Vagina (tissue), 2 donors: ENCODE measurements at regions not wholly inside any gene's neighbourhood (a gene's known extent, or its start where the extent isn't known, plus 50 kb on each side); places are given as distances from the start of the nearest gene placed in this dataset.

ENCODE experiments used
- POLR2A ChIP-seq, 2 donors: fragments of 450-650 bp; IDR thresholded peaks; one replicate each; pipeline ENCODE4 v1.6.1; 2017; ENCODE audit warnings: antibody characterized with exemption in 2 of 2, mild to moderate bottlenecking in 2 of 2, moderate library complexity in 2 of 2
- POLR2AphosphoS5 ChIP-seq, 2 donors: sonication (generic); formaldehyde crosslinking; IDR thresholded peaks; one replicate each; pipeline ENCODE4 v1.9.0; 2017; ENCODE audit warnings: antibody characterized with exemption in 2 of 2, mild to moderate bottlenecking in 2 of 2, low read depth in 1 of 2; ENCODE audit not compliant: insufficient read depth in 1 of 2
- TF ChIP-seq, protein P1 (sequence below), 3 experiments: fragments of 450-650 bp in 2 of 3; fragments of 200-600 bp in 1 of 3; sonication (generic) in 1 of 3; IDR thresholded peaks; one replicate each; pipeline ENCODE4 v1.5.1; 2017 to 2019; ENCODE audit warnings: antibody characterized with exemption in 3 of 3, mild to moderate bottlenecking in 2 of 3, moderate library complexity in 2 of 3

DNA sequence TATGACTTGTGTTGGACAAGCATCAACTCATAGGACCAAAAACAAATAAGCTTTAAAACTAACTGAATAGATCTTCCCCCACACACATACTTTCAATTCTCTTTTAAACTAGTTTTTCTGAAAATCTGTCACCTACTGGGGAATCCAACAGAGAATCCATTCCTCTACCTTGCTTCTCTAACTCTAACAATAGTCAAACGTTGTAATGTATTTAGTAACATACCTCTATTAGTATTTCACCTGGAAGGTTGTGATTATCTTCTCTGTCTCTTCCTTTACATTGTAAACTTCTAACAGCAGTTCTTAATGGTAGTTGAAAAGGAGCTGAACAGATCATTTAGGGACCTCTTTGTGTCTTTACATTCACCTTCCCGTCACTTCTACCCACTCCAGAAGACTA lies 337.1 kb upstream of the FAM241A start:
- TF ChIP-seq, protein P1, sequence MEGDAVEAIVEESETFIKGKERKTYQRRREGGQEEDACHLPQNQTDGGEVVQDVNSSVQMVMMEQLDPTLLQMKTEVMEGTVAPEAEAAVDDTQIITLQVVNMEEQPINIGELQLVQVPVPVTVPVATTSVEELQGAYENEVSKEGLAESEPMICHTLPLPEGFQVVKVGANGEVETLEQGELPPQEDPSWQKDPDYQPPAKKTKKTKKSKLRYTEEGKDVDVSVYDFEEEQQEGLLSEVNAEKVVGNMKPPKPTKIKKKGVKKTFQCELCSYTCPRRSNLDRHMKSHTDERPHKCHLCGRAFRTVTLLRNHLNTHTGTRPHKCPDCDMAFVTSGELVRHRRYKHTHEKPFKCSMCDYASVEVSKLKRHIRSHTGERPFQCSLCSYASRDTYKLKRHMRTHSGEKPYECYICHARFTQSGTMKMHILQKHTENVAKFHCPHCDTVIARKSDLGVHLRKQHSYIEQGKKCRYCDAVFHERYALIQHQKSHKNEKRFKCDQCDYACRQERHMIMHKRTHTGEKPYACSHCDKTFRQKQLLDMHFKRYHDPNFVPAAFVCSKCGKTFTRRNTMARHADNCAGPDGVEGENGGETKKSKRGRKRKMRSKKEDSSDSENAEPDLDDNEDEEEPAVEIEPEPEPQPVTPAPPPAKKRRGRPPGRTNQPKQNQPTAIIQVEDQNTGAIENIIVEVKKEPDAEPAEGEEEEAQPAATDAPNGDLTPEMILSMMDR (IDR thresholded peaks at IDR 0.05), result no peak
- TF ChIP-seq POLR2A (IDR thresholded peaks at IDR 0.05) (no peak), POLR2AphosphoS5 (IDR thresholded peaks at IDR 0.05; ENCODE audit: insufficient read depth in 1 of 2, low read depth in 1 of 2) (no peak)
